B cell (primary cell): ENCODE measurements at regions not wholly inside any gene's neighbourhood (a gene's known extent, or its start where the extent isn't known, plus 50 kb on each side); places are given as distances from the start of the nearest gene placed in this dataset.

Experiments used
- EZH2 ChIP-seq: IDR thresholded peaks from 2 replicates; pipeline ENCODE4 v1.6.1; 2012; ENCODE audit warnings: borderline replicate concordance, low read depth, mild to moderate bottlenecking, moderate library complexity, low read length; ENCODE audit not compliant: insufficient read depth, poor library complexity, severe bottlenecking
- TF ChIP-seq, protein P1 (sequence below): fragments of 200-600 bp; IDR thresholded peaks from one replicate; pipeline ENCODE4 v1.8.0; 2022; ENCODE audit warnings: antibody characterized with exemption, mild to moderate bottlenecking

DNA sequence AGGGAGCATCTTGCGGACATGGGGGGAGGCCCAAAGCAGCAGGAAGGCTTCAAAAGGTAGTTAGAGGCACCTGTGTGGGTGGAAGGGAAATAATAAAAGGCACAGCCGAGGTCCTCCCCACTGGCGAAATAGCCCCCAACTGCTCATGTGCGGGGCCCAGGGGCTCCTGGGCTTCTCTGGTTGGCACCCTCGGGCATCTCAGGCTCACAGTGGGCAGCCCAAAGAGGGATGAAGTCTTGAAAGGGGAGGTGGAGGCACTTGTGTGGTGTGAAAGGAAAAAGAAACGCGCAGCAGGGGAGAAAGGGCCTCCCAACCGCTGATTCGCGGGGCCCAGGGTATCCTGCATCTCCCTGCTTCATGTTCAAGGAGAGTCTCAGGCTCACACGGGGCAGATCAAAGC lies 579.4 kb downstream of the ALG10 start:
- TF ChIP-seq, protein P1, sequence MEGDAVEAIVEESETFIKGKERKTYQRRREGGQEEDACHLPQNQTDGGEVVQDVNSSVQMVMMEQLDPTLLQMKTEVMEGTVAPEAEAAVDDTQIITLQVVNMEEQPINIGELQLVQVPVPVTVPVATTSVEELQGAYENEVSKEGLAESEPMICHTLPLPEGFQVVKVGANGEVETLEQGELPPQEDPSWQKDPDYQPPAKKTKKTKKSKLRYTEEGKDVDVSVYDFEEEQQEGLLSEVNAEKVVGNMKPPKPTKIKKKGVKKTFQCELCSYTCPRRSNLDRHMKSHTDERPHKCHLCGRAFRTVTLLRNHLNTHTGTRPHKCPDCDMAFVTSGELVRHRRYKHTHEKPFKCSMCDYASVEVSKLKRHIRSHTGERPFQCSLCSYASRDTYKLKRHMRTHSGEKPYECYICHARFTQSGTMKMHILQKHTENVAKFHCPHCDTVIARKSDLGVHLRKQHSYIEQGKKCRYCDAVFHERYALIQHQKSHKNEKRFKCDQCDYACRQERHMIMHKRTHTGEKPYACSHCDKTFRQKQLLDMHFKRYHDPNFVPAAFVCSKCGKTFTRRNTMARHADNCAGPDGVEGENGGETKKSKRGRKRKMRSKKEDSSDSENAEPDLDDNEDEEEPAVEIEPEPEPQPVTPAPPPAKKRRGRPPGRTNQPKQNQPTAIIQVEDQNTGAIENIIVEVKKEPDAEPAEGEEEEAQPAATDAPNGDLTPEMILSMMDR = no peak
- no peak for TF ChIP-seq EZH2
